ENCODE measurements at regions not wholly inside any gene's neighbourhood (a gene's known extent, or its start where the extent isn't known, plus 50 kb on each side); places are given as distances from the start of the nearest gene placed in this dataset.

DNA sequence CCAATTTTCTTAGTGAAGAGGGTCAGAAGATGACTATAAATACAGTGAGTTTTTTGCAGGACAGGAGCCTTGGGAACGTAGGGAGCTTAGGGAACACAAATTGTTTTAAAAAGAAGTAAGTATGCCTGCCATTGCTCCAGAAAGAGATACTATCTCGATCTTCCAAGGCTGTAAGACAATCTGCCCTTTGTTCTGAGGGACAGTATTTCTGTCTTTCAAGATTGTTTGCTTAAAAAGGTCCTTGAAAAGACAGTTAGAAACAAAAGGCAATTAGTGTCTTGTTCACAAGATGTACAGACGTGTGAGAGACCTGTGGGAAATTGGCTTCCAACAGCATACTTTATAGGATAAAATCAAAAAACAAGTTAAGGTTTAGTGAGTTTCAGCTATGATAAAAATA lies 321.2 kb upstream of the FAR2 start:
- no peak for DNase-seq

GRCh38 chr12:28828318-28828717 lies 320.8 kb upstream of the FAR2 start:
- no peak for DNase-seq

DNA sequence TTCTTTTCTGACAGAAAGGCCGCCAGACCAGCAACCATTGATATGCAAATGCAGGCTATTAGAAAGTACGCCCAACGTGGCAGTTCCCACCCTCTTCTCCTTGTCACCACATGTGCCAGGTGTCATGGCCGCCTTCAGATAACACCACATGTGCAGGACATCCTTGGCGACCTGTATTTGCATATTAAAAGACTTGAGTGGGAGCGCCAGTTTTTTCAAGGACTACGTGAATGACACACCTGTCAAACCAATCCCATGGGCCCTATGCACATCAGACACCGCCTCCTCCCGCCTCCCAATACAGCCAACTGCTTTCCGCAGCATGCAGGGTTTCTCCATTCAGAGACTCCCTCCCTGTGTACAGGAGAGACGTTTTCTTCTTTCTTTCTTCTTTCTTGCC lies 318.6 kb upstream of the FAR2 start:
- no peak for DNase-seq

- no peak for DNase-seq
Measured at GRCh38 chr12:28844718-28845117, 304.4 kb upstream of the FAR2 start.

DNA sequence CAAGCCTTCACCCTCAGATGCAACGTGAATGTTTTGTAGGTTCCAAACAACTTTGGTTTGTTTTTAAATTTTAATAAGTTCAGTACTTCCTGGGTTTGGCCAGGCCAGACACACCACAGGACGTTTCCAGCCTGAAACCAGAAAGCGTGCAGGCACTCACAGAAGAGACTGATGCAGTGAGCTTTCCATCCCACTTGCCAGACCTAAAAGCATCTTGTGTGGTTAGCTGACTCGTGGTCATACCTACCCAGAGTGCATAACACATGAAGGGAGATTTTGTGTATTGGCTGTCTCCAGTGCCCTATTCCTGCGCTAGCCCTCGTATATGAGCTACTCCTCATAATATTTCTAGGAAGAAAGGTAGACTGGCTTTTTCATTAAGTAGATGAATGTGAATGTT lies 297.3 kb upstream of the FAR2 start:
- DNase-seq, result no peak

- DNase-seq, result no peak
Measured at GRCh38 chr12:28855761-28856310, 293.2 kb upstream of the FAR2 start.

- DNase-seq, result no peak
Measured at GRCh38 chr12:28857369-28857768, 291.7 kb upstream of the FAR2 start.

DNA sequence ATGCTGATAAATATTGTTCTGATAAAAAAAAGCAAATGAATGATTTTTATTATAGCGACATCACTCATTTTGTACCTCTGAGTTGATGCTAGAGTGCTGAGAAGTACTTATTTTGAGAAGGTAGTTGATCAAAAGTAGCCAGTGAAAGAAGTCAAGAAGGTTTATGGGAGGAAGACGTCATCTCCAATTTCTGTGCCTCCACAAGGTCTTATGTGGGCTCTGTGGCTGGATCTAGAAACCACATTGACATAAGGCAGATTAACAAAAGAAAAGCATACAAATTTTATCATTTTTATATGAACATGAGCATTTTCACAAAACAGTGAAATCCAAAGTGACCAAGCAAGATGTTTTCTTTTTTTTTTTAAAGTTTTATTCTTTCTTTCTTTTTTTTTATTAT lies 289.5 kb upstream of the FAR2 start:
- no peak for DNase-seq

- DNase-seq, result no peak
Measured at GRCh38 chr12:28865776-28866175, 283.3 kb upstream of the FAR2 start.

DNA sequence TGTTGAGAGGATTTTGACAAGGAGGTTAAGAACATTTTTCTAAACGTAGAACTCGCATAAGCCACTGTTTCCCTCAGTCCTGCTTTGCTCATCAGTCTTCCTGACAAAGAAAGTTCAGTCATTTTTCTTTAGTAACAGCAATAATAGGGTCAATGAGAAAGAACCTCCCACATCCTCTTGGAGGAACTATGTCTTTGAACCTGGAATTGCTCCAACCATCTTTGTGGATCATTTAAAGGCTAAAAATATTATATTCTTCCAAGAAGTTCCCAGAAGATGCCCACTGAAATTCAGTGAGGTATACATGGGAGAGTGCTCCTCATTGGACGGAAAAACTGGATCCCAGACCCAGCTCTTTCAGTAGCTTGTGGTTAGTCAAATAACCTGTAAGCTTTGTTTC lies 282.8 kb upstream of the FAR2 start:
- DNase-seq, result no peak

- no peak for DNase-seq
Measured at GRCh38 chr12:28866715-28867503, 282.2 kb upstream of the FAR2 start.

GRCh38 chr12:28868414-28868813 lies 280.7 kb upstream of the FAR2 start:
- no peak for DNase-seq

DNA sequence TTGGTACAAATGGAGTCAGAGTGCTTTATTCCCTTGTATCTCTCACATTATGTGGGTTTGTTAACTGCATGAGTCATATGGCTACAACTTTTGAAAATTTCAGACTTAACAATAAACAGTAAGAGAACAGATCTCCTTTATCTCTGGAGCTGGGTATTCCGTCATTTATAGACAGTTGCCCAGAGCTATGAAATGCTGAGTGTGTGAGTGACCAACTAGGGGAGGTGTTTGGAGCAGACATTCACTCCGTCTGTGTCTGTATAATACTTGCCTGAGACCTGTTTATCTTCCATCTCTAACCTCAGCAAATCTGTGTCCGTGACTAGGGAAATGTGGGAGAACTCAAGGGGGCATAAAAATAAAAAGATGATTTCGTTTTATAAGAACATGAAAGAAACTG lies 279.9 kb upstream of the FAR2 start:
- no peak for DNase-seq

DNA sequence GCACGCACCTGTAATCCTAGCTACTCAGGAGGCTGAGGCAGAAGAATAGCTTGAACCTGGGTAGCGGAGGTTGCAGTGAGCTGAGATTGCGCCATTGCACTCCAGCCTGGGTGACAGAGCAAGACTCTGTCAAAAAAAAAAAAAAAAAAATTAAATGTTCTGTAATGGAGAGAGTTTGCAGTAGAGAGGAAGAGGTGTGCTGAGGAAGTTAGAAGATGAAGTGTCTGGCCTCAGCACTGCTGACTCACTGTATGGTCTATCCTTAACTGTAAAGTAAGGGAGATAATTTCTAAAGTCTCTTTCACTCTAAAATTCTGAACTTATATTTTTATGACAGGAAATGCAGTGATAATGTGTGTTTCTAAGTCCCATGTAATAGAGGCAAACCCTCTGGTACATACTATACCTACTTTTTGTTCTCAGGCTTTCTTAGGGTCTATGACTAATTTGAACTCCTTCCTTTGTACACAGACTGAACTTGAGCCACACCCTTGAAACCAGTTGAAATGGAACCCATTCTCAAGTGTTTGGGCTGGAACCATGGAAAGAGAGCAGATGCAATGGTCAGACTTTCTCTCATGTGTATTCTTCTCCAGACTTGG lies 278.1 kb upstream of the FAR2 start:
- DNase-seq, result no peak

- DNase-seq, result peak; percentile 15 to 49
Measured at GRCh38 chr12:28872654-28873268, 276.3 kb upstream of the FAR2 start.

DNA sequence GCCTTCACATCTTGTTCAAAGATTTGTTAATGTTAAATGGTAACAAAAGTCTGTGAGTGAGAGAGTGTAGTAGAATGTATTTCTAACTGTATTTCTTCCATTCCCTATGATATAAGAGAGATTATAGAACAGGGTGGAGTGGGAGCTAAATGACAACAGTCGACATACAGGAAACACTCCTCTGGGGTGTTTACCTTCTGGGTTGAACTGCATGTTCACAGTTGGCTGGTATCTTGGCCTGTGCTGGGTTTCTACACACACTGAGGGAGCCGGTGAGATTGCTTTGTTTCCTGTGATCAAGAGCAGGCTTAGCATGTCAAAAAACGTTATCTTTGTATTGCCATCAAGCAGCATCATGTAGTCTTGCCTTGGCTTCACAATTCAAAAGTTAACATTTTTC lies 274.3 kb upstream of the FAR2 start:
- DNase-seq, result no peak

- no peak for DNase-seq
Measured at GRCh38 chr12:28876196-28876798, 272.8 kb upstream of the FAR2 start.

DNA sequence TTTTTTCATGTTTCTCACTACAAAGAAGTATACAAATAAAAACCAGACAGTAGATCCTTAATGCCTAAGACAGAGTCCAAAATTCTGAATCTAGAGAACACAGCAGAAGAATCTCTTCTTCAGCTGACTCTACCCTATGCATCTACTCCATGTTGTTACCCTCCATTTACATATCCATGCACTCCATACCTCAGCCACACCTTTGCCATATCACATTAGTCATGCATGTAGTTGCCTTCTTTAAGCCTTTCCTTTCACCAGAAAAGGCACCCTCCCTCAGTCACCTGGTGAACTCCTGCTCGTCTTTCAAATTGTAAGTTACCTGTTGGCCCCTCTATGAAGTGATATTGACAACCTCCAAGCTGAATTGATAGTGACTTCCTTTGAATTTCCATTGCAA lies 271.2 kb upstream of the FAR2 start:
- no peak for DNase-seq

GRCh38 chr12:28878629-28879028 lies 270.4 kb upstream of the FAR2 start:
- no peak for DNase-seq

DNA sequence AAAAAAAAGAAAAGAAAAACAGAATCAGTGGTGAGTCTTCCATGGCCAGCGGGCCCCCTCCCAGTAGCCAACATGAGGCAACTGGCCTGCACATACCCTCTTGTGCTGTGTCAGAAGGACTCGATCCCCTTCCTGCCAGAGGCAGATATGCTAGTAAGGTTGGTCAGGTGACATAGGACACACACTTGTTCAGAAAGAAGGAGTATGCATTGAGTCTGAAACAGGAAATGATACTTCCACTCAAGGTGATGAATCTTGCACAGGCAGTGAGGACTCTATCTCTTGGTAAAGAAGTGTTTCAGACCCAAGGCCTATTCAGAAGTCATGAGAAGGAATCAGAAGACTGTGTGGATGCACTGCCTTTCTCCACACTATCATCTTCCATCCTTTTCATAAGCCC lies 269.7 kb upstream of the FAR2 start:
- no peak for DNase-seq

DNA sequence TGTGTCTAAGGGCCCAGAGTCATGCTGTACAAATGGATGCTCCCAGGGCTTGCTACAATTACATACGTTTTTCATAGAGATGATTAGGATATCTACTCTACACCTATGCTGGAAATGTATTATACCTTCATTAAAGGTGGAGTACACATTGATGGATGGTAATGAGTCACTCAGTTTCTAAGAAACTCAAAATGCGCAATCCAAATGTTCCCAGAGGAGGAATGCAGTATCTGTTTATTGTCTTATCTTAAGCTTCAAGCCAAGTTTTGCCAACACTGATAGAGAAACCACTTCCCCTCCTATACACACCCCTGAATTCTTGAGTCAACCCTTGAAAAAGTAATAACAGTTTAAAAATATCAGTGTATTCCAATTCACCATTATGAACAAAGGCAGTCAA lies 266.6 kb upstream of the FAR2 start:
- no peak for DNase-seq

GRCh38 chr12:28883406-28883997 lies 265.6 kb upstream of the FAR2 start:
- DNase-seq, result no peak
